Esophagus mucosa (tissue), 1 donor: ENCODE measurements at regions not wholly inside any gene's neighbourhood (a gene's known extent, or its start where the extent isn't known, plus 50 kb on each side); places are given as distances from the start of the nearest gene placed in this dataset.
"Not testable (repeated sequence)": the region's sequence is repeated elsewhere in the genome, so short reads cannot be mapped to it uniquely, and the experiment has no call there.

Experiments
- ATAC-seq: fragments of 200-7000 bp; cut with Tn5 transposase; one replicate; pipeline ENCODE4 v1.9.1; 2020
- donor health status: DM: yes; HTN: yes; CAD: no.

DNA sequence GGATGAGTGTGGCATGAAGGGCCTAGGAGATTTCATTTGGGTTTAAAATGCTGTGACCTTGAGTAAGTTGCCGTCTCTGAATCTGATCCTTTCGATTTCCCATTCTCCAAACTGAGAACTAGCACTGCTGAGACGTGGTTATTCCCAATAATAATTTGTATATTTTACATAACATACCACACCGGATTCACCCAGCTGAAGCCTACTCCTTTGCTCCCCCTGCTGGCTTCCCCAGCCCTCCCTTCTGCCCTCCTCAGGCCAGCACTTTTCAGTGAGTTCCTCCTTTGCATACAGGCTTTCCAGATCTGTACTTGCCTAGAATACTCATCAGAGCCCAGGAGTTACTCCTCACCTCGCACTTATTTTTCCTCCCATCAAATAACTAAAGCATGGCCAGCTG lies 255.1 kb downstream of the OR4F29 start:
- ATAC-seq: not testable (repeated sequence)

DNA sequence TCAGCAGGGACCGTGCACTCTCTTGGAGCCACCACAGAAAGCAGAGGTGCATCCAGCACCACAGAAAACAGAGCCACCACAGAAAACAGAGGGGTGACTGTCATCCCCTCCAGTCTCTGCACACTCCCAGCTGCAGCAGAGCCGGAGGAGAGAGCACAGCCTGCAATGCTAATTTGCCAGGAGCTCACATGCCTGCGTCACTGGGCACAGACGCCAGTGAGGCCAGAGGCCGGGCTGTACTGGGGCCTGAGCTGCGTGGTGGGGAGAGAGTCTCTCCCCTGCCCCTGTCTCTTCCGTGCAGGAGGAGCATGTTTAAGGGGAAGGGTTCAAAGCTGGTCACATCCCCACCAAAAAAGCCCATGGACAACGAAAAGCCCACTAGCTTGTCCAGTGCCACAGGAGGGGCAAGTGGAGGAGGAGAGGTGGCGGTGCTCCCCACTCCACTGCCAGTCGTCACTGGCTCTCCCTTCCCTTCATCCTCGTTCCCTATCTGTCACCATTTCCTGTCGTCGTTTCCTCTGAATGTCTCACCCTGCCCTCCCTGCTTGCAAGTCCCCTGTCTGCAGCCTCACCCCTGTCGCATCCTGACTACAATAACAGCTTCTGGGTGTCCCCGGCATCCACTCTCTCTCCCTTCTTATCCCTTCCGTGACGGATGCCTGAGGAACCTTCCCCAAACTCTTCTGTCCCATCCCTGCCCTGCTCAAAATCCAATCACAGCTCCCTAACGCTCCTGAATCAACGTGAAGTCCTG lies 260.0 kb downstream of the OR4F29 start:
- not testable (repeated sequence) for ATAC-seq

DNA sequence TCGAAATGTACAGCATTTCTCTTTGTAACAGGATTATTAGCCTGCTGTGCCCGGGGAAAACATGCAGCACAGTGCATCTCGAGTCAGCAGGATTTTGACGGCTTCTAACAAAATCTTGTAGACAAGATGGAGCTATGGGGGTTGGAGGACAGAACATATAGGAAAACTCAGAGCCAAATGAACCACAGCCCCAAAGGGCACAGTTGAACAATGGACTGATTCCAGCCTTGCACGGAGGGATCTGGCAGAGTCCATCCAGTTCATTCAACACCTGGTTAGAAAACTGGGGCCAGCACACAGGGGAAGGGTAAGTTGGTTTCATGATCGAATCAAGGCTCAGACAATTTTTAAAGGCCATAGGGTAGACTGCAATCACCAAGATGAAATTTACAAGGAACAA lies 260.8 kb downstream of the OR4F29 start:
- not testable (repeated sequence) for ATAC-seq

DNA sequence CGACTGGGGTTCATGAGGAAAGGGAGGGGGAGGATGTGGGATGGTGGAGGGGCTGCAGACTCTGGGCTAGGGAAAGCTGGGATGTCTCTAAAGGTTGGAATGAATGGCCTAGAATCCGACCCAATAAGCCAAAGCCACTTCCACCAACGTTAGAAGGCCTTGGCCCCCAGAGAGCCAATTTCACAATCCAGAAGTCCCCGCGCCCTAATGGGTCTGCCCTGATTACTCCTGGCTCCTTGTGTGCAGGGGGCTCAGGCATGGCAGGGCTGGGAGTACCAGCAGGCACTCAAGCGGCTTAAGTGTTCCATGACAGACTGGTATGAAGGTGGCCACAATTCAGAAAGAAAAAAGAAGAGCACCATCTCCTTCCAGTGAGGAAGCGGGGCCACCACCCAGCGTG lies 261.6 kb downstream of the OR4F29 start:
- ATAC-seq: not testable (repeated sequence)

DNA sequence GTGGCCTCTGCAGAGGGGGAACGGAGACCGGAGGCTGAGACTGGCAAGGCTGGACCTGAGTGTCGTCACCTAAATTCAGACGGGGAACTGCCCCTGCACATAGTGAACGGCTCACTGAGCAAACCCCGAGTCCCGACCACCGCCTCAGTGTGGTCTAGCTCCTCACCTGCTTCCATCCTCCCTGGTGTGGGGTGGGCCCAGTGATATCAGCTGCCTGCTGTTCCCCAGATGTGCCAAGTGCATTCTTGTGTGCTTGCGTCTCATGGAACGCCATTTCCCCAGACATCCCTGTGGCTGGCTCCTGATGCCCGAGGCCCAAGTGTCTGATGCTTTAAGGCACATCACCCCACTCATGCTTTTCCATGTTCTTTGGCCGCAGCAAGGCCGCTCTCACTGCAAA lies 262.2 kb downstream of the OR4F29 start:
- ATAC-seq: not testable (repeated sequence)

DNA sequence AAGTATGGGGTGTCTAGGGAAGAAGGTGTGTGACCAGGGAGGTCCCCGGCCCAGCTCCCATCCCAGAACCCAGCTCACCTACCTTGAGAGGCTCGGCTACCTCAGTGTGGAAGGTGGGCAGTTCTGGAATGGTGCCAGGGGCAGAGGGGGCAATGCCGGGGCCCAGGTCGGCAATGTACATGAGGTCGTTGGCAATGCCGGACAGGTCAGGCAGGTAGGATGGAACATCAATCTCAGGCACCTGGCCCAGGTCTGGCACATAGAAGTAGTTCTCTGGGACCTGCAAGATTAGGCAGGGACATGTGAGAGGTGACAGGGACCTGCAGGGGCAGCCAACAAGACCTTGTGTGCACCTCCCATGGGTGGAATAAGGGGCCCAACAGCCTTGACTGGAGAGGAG lies 264.2 kb downstream of the OR4F29 start:
- not testable (repeated sequence) for ATAC-seq

DNA sequence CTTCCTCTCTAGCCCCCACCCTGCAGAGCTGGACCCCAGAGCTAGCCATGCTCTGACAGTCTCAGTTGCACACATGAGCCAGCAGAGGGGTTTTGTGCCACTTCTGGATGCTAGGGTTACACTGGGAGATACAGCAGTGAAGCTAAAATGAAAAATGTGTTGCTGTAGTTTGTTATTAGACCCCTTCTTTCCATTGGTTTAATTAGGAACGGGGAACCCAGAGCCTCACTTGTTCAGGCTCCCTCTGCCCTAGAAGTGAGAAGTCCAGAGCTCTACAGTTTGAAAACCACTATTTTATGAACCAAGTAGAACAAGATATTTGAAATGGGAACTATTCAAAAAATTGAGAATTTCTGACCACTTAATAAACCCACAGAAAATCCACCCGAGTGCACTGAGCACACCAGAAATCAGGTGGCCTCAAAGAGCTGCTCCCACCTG lies 264.8 kb downstream of the OR4F29 start:
- ATAC-seq: not testable (repeated sequence)

DNA sequence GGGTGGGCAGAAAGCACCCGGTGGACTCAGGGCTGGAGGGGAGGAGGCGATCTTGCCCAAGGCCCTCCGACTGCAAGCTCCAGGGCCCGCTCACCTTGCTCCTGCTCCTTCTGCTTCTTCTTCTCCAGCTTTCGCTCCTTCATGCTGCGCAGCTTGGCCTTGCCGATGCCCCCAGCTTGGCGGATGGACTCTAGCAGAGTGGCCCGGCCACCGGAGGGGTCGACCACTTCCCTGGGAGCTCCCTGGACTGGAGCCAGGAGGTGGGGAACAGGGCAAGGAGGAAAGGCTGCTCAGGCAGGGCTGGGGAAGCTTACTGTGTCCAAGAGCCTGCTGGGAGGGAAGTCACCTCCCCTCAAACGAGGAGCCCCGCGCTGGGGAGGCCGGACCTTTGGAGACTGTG lies 265.3 kb downstream of the OR4F29 start:
- ATAC-seq: not testable (repeated sequence)

DNA sequence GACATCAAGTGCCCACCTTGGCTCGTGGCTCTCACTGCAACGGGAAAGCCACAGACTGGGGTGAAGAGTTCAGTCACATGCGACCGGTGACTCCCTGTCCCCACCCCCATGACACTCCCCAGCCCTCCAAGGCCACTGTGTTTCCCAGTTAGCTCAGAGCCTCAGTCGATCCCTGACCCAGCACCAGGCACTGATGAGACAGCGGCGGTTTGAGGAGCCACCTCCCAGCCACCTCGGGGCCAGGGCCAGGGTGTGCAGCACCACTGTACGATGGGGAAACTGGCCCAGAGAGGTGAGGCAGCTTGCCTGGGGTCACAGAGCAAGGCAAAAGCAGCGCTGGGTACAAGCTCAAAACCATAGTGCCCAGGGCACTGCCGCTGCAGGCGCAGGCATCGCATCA lies 266.0 kb downstream of the OR4F29 start:
- not testable (repeated sequence) for ATAC-seq

DNA sequence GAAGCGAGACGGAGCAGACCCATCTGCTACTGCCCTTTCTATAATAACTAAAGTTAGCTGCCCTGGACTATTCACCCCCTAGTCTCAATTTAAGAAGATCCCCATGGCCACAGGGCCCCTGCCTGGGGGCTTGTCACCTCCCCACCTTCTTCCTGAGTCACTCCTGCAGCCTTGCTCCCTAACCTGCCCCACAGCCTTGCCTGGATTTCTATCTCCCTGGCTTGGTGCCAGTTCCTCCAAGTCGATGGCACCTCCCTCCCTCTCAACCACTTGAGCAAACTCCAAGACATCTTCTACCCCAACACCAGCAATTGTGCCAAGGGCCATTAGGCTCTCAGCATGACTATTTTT lies 267.2 kb downstream of the OR4F29 start:
- ATAC-seq: not testable (repeated sequence)

DNA sequence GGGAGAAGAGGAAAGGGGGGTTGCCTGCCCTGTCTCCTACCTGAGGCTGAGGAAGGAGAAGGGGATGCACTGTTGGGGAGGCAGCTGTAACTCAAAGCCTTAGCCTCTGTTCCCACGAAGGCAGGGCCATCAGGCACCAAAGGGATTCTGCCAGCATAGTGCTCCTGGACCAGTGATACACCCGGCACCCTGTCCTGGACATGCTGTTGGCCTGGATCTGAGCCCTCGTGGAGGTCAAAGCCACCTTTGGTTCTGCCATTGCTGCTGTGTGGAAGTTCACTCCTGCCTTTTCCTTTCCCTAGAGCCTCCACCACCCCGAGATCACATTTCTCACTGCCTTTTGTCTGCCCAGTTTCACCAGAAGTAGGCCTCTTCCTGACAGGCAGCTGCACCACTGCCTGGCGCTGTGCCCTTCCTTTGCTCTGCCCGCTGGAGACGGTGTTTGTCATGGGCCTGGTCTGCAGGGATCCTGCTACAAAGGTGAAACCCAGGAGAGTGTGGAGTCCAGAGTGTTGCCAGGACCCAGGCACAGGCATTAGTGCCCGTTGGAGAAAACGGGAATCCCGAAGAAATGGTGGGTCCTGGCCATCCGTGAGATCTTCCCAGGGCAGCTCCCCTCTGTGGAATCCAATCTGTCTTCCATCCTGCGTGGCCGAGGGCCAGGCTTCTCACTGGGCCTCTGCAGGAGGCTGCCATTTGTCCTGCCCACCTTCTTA lies 267.7 kb downstream of the OR4F29 start:
- ATAC-seq: not testable (repeated sequence)

DNA sequence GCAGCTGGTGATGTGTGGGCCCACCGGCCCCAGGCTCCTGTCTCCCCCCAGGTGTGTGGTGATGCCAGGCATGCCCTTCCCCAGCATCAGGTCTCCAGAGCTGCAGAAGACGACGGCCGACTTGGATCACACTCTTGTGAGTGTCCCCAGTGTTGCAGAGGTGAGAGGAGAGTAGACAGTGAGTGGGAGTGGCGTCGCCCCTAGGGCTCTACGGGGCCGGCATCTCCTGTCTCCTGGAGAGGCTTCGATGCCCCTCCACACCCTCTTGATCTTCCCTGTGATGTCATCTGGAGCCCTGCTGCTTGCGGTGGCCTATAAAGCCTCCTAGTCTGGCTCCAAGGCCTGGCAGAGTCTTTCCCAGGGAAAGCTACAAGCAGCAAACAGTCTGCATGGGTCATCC lies 268.4 kb downstream of the OR4F29 start:
- not testable (repeated sequence) for ATAC-seq

DNA sequence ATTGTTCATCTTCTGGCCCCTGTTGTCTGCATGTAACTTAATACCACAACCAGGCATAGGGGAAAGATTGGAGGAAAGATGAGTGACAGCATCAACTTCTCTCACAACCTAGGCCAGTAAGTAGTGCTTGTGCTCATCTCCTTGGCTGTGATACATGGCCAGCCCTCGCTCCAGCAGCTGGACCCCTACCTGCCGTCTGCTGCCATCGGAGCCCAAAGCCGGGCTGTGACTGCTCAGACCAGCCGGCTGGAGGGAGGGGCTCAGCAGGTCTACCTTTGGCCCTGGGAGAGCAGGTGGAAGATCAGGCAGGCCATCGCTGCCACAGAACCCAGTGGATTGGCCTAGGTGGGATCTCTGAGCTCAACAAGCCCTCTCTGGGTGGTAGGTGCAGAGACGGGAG lies 268.8 kb downstream of the OR4F29 start:
- ATAC-seq: not testable (repeated sequence)

DNA sequence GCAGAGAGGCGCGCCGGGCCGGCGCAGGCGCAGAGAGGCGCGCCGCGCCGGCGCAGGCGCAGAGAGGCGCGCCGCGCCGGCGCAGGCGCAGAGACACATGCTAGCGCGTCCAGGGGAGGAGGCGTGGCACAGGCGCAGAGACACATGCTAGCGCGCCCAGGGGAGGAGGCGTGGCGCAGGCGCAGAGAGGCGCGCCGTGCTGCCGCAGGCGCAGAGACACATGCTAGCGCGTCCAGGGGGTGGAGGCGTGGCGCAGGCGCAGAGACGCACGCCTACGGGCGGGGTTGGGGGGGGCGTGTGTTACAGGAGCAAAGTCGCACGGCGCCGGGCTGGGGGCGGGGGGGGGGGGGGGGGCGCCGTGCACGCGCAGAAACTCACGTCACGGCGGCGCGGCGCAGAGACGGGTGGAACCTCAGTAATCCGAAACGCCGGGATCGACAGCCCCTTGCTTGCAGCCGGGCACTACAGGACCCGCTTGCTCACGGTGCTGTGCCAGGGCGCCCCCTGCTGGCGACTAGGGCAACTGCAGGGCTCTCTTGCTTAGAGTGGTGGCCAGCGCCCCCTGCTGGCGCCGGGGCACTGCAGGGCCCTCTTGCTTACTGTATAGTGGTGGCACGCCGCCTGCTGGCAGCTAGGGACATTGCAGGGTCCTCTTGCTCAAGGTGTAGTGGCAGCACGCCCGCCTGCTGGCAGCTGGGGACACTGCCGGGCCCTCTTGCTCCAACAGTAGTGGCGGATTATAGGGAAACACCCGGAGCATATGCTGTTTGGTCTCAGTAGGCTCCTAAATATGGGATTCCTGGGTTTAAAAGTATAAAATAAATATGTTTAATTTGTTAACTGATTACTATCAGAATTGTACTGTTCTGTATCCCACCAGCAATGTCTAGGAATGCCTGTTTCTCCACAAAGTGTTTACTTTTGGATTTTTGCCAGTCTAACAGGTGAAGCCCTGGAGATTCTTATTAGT lies 269.9 kb downstream of the OR4F29 start:
- peak; percentile 60 for ATAC-seq

DNA sequence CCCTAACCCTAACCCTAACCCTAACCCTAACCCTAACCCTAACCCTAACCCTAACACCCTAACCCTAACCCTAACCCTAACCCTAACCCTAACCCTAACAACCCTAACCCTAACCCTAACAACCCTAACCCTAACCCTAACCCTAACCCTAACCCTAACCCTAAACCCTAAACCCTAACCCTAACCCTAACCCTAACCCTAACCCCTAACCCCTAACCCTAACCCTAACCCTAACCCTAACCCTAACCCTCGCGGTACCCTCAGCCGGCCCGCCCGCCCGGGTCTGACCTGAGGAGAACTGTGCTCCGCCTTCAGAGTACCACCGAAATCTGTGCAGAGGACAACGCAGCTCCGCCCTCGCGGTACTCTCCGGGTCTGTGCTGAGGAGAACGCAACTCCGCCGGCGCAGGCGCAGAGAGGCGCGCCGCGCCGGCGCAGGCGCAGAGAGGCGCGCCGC lies 270.7 kb downstream of the OR4F29 start:
- peak; percentile 65 for ATAC-seq

DNA sequence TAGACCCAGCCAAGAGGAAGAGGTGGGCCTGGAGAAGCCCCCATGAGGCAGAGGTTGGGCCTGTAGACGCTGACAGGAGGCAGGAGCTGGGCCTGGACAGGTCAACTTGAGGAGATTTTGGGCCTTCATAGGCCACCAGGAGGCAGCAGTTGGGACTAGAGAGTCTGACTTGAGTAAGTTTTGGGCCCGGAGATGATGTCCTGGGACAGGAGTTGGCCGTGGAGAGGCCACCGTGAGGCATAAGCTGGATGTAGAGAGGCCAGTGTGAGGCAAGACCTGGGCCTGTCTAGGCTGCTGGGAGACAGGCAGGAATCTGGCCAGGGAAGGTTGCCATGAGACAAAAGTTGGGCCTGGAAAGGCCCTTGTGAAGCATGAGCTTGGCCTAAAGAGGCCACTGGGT lies 312.6 kb downstream of the OR4F29 start:
- ATAC-seq: not testable (repeated sequence)

DNA sequence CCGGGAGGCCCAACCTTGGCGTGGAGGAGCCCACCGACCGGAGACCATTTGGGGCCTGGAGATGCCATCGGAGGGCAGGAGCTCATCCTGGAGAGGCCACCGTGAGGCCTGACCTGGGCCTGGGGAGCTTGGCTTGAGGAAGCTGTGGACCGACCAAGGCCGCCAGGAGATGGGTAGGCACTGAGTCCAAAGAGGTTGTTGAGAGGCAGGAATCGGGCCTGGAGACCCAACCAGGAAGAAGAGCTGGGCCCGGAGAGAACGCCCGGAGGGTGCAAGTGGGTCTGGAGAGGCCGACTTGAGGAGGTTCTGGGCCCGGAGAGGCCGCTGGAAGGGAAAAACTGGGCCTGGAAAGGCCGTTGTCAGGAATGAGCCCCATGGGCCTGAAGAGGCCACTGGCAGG lies 313.8 kb downstream of the OR4F29 start:
- ATAC-seq: not testable (repeated sequence)

DNA sequence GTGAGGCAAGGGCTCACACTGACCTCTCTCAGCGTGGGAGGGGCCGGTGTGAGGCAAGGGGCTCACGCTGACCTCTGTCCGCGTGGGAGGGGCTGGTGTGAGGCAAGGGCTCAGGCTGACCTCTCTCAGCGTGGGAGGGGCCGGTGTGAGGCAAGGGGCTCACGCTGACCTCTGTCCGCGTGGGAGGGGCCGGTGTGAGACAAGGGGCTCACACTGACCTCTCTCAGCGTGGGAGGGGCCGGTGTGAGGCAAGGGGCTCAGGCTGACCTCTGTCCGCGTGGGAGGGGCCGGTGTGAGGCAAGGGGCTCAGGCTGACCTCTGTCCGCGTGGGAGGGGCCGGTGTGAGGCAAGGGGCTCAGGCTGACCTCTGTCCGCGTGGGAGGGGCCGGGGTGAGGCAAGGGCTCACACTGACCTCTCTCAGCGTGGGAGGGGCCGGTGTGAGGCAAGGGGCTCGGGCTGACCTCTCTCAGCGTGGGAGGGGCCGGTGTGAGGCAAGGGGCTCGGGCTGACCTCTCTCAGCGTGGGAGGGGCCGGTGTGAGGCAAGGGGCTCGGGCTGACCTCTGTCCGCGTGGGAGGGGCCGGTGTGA lies 315.0 kb downstream of the OR4F29 start:
- not testable (repeated sequence) for ATAC-seq

DNA sequence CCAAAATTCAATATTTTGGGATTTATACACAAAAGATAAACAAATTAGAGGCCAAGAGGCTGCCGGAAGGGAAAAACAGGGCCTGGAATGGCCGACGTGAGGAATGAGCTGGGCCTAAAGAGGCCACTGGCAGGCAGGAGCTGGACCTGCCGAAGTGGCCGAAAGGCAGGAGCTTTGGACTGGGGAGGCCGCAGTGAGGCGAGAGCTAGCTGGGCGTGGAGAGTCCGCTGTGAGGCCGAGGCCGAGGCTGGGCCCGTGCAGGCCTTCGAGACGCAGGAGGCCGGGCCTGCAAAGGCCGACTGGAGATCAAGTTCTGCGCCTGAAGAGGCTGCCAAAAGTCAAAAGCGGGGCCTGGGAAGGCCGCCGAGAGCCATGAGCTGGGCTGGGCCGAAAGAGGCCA lies 316.5 kb downstream of the OR4F29 start:
- not testable (repeated sequence) for ATAC-seq

DNA sequence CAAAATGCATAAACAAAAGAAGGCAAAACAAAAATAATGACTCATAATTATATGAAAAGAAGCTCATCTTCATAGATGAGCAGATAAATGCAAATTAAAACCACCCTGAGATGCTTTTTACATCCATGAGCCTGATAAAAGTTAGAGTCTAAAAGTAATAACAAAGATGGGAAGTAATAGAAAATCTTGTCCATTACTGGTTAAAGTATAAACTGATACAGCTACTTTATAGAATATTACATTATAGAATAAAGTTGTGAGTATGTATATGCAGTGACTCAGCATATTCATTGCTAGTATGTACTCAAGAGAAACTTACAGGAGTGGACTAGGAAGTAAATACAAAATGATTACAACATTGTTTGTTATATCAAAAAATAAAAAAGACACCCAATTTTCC lies 333.0 kb downstream of the OR4F29 start:
- ATAC-seq: not testable (repeated sequence)

DNA sequence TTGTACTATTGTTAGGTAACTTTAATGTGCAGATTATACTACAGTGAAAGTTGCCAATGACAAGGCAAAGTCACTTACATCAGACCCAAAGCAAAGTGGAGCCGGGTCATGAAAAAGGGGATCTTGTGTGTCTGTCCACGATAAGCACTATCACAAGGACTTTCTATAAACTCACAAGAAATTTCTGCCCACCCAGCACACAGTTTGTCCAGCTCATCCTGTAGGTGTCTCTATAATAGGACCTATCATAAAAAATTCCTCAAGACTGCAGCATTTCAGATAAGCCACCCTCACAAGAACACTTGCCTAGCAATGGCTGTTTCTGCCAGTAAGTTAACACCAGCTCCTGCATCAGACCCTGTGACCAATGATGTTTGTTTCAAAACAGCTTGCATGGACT lies 335.9 kb downstream of the OR4F29 start:
- ATAC-seq: not testable (repeated sequence)

DNA sequence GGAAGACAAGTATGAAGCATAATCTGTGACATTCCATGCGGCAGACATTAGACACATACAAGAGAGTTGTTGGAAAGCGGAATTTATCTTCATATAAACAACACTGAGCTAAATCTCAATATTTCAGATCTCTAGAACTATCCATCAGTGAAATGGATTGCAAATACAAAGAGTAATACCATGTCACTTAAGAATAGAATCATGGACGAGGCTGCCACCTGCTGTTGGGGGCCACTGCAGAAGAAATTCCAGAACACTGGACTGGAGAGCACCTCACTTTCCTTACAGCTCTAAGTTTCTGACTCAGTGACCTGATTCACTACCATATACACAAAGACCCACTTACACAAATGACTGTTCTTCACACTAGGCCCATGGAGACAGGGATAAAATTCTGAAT lies 346.7 kb downstream of the OR4F29 start:
- ATAC-seq: not testable (repeated sequence)
